HCT116 (cell line): ENCODE measurements at regions not wholly inside any gene's neighbourhood (a gene's known extent, or its start where the extent isn't known, plus 50 kb on each side); places are given as distances from the start of the nearest gene placed in this dataset.

Source experiments
- ATAC-seq: fragments of 200-7000 bp; cut with Tn5 transposase; 2 replicates; pipeline ENCODE4 v1.9.1; 2020; ENCODE audit warnings: mild to moderate bottlenecking, moderate library complexity
- BruUV-seq: library from RNA; stranded (reverse); fragments of 400-500 nt; replicated peaks from 2 replicates; lab custom pipeline; 2021; lab: Mats Ljungman, UMichigan
- CTCF ChIA-PET: fragments of 300-600 bp; sonication (Branson Sonifier 250); formaldehyde crosslinking; loops from one replicate; lab custom pipeline; 2021; ENCODE audit warnings: antibody characterized with exemption; lab: Charles Lee
- POLR2A ChIA-PET: fragments of 300-600, 350-600 bp; sonication (Branson Sonifier 250); formaldehyde crosslinking; loops from one replicate; lab custom pipeline; 2021; ENCODE audit warnings: antibody characterized with exemption; lab: Charles Lee
- RAD21 ChIA-PET, 2 experiments: fragments of 300-600 bp; sonication (Branson Sonifier 250); formaldehyde crosslinking; loops; one replicate each; lab custom pipeline; 2023; ENCODE audit warnings: low total read pairs in 2 of 2; ENCODE audit not compliant: uncharacterized antibody in 2 of 2, unreplicated experiment in 2 of 2, low non-redundant PET in 1 of 2; lab: Charles Lee
- DNase-seq: peaks from one replicate; pipeline ENCODE4 v3.0.0-alpha.2; 2010; ENCODE audit warnings: low read depth, low spot score
- H2AFZ ChIP-seq: fragments of 200-600 bp; shearing (Covaris generic), sonication (generic); 2 replicates; pipeline ENCODE4 v1.6.1; 2017; ENCODE audit warnings: low read depth, mixed run types, mixed read lengths, antibody characterized with exemption, low read length; ENCODE audit not compliant: poor library complexity, severe bottlenecking
- H3K27ac ChIP-seq: 2 replicates; pipeline ENCODE4 v1.5.1; 2012; ENCODE audit warnings: low read depth, low read length
- H3K27me3 ChIP-seq: fragments of 200-600 bp; sonication (generic); 2 replicates; pipeline ENCODE4 v1.6.1; 2016; ENCODE audit warnings: mixed run types, low read length, mixed read lengths; ENCODE audit not compliant: insufficient read depth
- H3K36me3 ChIP-seq, 2 experiments: fragments of 200-500 bp in 1 of 2; fragments of 200-600 bp in 1 of 2; sonication (Bioruptor generic) in 1 of 2; sonication (generic) in 1 of 2; 2 replicates each; pipeline versions ENCODE4 v1.5.1 to v1.6.1; 2014 to 2016; ENCODE audit warnings: low read length in 2 of 2, inconsistent platforms in 1 of 2, mixed read lengths in 1 of 2, mixed run types in 1 of 2; ENCODE audit not compliant: insufficient read depth in 2 of 2, control insufficient read depth in 1 of 2
- H3K4me1 ChIP-seq, 2 experiments: fragments of 200-600 bp in 1 of 2; sonication (generic) in 1 of 2; 2 replicates each; pipeline versions ENCODE4 v1.5.1 to v1.6.1; 2012 to 2017; ENCODE audit warnings: low read length in 2 of 2, inconsistent platforms in 1 of 2, mild to moderate bottlenecking in 1 of 2, mixed read lengths in 1 of 2, mixed run types in 1 of 2, moderate library complexity in 1 of 2; ENCODE audit not compliant: insufficient read depth in 2 of 2, control insufficient read depth in 1 of 2
- H3K4me2 ChIP-seq: fragments of 200-600 bp; sonication (generic); 2 replicates; pipeline ENCODE4 v1.6.1; 2017; ENCODE audit warnings: mixed run types, low read length, mixed read lengths
- H3K4me3 ChIP-seq, 2 experiments: fragments of 200-600 bp in 1 of 2; sonication (generic) in 1 of 2; replicated peaks in 1 of 2; 2 replicates each; pipeline ENCODE4 v1.5.1; 2011 to 2016; ENCODE audit warnings: low read length in 2 of 2, control low read depth in 1 of 2, low read depth in 1 of 2, mild to moderate bottlenecking in 1 of 2, mixed read lengths in 1 of 2, mixed run types in 1 of 2
- H3K79me2 ChIP-seq: fragments of 200-600 bp; sonication (generic); 2 replicates; pipeline ENCODE4 v1.6.1; 2017; ENCODE audit warnings: mild to moderate bottlenecking, mixed run types, low read length, moderate library complexity, mixed read lengths; ENCODE audit not compliant: insufficient read depth
- H3K9ac ChIP-seq: fragments of 200-600 bp; sonication (generic); 2 replicates; pipeline ENCODE4 v1.6.1; 2016; ENCODE audit warnings: low read length, mixed read lengths
- H3K9me2 ChIP-seq: fragments of 200-600 bp; sonication (generic), shearing (Covaris generic); 2 replicates; pipeline ENCODE4 v1.6.1; 2017; ENCODE audit warnings: mixed run types, mild to moderate bottlenecking, moderate library complexity; ENCODE audit not compliant: insufficient read depth
- H3K9me3 ChIP-seq, 2 experiments: fragments of 200-500 bp in 1 of 2; fragments of 200-600 bp in 1 of 2; sonication (Bioruptor generic) in 1 of 2; sonication (generic) in 1 of 2; 2 replicates each; pipeline ENCODE4 v1.6.1; 2014 to 2017; ENCODE audit warnings: low read length in 2 of 2, mixed read lengths in 2 of 2, inconsistent platforms in 1 of 2, low read depth in 1 of 2, mild to moderate bottlenecking in 1 of 2, mixed run types in 1 of 2, moderate library complexity in 1 of 2; ENCODE audit not compliant: control insufficient read depth in 1 of 2, insufficient read depth in 1 of 2
- H4K20me1 ChIP-seq: fragments of 200-600 bp; sonication (generic), shearing (Covaris generic); 2 replicates; pipeline ENCODE4 v1.6.1; 2017; ENCODE audit warnings: mixed run types, mild to moderate bottlenecking, moderate library complexity; ENCODE audit not compliant: insufficient read depth
- CBX3 ChIP-seq: IDR thresholded peaks from 2 replicates; pipeline ENCODE4 v1.6.1; 2012; ENCODE audit warnings: low read depth
- CEBPB ChIP-seq: IDR thresholded peaks from 2 replicates; pipeline ENCODE4 v1.6.1; 2012; ENCODE audit warnings: low read depth
- EGR1 ChIP-seq: IDR thresholded peaks from 2 replicates; pipeline ENCODE4 v1.6.1; 2012; ENCODE audit warnings: low read depth
- ELF1 ChIP-seq: IDR thresholded peaks from 2 replicates; pipeline ENCODE4 v1.6.1; 2012; ENCODE audit warnings: low read depth, borderline replicate concordance
- EZH2 ChIP-seq: fragments of 200-600 bp; sonication (generic); IDR thresholded peaks from 2 replicates; pipeline ENCODE4 v1.6.1; 2017; ENCODE audit warnings: antibody characterized with exemption, mixed run types
- EZH2phosphoT487 ChIP-seq: fragments of 200-600 bp; IDR thresholded peaks from 2 replicates; pipeline ENCODE4 v1.6.1; 2018; ENCODE audit warnings: antibody characterized with exemption, borderline replicate concordance
- JUND ChIP-seq: IDR thresholded peaks from 2 replicates; pipeline ENCODE4 v1.6.1; 2012
- POLR2A ChIP-seq: IDR thresholded peaks from 2 replicates; pipeline ENCODE4 v1.7.0; 2011; ENCODE audit warnings: borderline replicate concordance; ENCODE audit not compliant: insufficient read depth, insufficient read length; ENCODE audit errors: extremely low read depth
- POLR2AphosphoS5 ChIP-seq: IDR thresholded peaks from 2 replicates; pipeline ENCODE4 v1.6.1; 2011; ENCODE audit warnings: mild to moderate bottlenecking, low read depth, low read length, moderate library complexity
- SIN3A ChIP-seq: IDR thresholded peaks from 2 replicates; pipeline ENCODE4 v1.6.1; 2012; ENCODE audit warnings: low read depth
- TCF7L2 ChIP-seq: IDR thresholded peaks from 2 replicates; pipeline ENCODE4 v1.7.0; 2011; ENCODE audit warnings: borderline replicate concordance, inconsistent platforms; ENCODE audit not compliant: insufficient read depth, insufficient read length; ENCODE audit errors: extremely low read depth
- ZFX ChIP-seq: fragments of 450-650 bp; IDR thresholded peaks from 2 replicates; pipeline ENCODE4 v1.6.1; 2017
- intact Hi-C: fragments of 100-400 bp; cut with micrococcal nuclease; formaldehyde crosslinking; loops from 2 replicates; pipeline ENCODE4 v1.10.0; 2022
- TF ChIP-seq, protein P1 (sequence below): IDR thresholded peaks from 2 replicates; pipeline ENCODE4 v1.6.1; 2011; ENCODE audit warnings: mild to moderate bottlenecking, low read length, moderate library complexity; ENCODE audit not compliant: insufficient replicate concordance; ENCODE audit errors: extremely low read depth

DNA sequence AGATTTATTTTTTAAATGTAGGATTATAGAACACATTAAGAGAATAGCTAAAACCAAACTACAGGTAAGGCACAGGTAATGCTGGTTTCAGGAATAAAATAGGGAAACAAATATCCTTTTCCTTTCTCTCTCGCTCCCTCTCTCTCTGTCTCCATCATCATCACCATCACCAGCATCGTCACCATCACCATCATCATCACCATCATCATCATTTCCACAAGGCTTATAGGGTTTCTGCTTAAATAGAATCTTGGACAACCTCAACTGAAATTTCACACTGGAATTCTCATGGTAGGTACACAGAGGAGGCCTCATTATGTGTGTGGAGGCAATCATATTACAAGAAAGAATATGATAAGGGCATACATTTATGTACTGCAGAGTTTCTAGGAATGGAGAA is 823.6 kb downstream of the MAFB start (continued):
- TF ChIP-seq, protein P1, sequence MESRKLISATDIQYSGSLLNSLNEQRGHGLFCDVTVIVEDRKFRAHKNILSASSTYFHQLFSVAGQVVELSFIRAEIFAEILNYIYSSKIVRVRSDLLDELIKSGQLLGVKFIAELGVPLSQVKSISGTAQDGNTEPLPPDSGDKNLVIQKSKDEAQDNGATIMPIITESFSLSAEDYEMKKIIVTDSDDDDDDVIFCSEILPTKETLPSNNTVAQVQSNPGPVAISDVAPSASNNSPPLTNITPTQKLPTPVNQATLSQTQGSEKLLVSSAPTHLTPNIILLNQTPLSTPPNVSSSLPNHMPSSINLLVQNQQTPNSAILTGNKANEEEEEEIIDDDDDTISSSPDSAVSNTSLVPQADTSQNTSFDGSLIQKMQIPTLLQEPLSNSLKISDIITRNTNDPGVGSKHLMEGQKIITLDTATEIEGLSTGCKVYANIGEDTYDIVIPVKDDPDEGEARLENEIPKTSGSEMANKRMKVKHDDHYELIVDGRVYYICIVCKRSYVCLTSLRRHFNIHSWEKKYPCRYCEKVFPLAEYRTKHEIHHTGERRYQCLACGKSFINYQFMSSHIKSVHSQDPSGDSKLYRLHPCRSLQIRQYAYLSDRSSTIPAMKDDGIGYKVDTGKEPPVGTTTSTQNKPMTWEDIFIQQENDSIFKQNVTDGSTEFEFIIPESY = no peak
- TF ChIP-seq ZFX (no peak), EZH2 (no peak), CEBPB (no peak), CBX3 (no peak)
- TF ChIP-seq, all 23 proteins: peak for 0

DNA sequence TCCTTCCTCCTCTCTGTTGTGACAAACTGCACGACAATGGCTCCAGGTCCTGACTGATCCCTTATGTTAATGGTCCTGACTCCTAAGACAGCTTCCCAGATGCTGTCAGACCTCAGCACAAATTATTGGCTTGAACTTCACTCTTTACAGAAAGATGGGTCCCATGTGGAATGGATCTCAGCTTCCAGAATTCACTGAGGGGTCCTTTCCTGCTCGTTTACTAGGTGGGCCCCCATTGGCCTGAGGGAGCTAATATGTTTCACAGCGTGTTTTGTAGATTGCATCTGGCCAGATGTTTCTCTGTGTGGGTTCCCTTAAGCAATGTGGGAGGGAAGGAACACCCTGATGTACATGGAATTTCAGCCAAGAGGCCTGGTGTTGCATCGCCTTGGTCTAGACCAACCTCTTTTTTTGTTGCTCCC is 826.6 kb downstream of the MAFB start:
- POLR2A ChIA-PET = no interaction called here
- RAD21 ChIA-PET = no interaction called here

More for the DNA sequence above, 826.6 kb downstream of the MAFB start:
- Histone ChIP-seq H3K4me1 (no peaks in the 10 kb centered on the region), H3K36me3 (no peaks in the 10 kb centered on the region), H3K9ac (no peak overlapping the region), H3K4me2 (no peak overlapping the region), H3K9me3 (peaks cover 0 to 6% of the 10 kb centered on the region in 2 experiments; a peak in 1 of 4 replicates), H3K27me3 (no peaks in the 10 kb centered on the region), H3K4me3 (no peak overlapping the region), H3K9me2 (no peaks in the 10 kb centered on the region), H4K20me1 (no peaks in the 10 kb centered on the region), H3K27ac (no peak overlapping the region), H3K79me2 (no peaks in the 10 kb centered on the region), H2AFZ (no peak overlapping the region)
- intact Hi-C loops = no loop called here
- ATAC-seq (no peak), DNase-seq (no peak)
- no peak for TF ChIP-seq TCF7L2
- TF ChIP-seq EZH2phosphoT487 = no peak
- TF ChIP-seq ELF1 = no peak
- TF ChIP-seq EZH2 = no peak
- no peak for TF ChIP-seq POLR2AphosphoS5
- no peak for TF ChIP-seq JUND
- no peak for TF ChIP-seq EGR1
- no peak for TF ChIP-seq SIN3A
- no peak for TF ChIP-seq POLR2A
- CTCF ChIA-PET = no interaction called here
- no TSS peak for BruUV-seq
